HG02981 (cell line): ENCODE measurements at regions not wholly inside any gene's neighbourhood (a gene's known extent, or its start where the extent isn't known, plus 50 kb on each side); places are given as distances from the start of the nearest gene placed in this dataset.
"Not testable (repeated sequence)": the region's sequence is repeated elsewhere in the genome, so short reads cannot be mapped to it uniquely, and the experiment has no call there.

ENCODE experiments used
- ATAC-seq: cut with Tn5 transposase; IDR thresholded peaks from one replicate; pipeline ENCODE4 v1.9.1; 2021; ENCODE audit warnings: mild to moderate bottlenecking, moderate library complexity; ENCODE audit not compliant: unreplicated experiment

DNA sequence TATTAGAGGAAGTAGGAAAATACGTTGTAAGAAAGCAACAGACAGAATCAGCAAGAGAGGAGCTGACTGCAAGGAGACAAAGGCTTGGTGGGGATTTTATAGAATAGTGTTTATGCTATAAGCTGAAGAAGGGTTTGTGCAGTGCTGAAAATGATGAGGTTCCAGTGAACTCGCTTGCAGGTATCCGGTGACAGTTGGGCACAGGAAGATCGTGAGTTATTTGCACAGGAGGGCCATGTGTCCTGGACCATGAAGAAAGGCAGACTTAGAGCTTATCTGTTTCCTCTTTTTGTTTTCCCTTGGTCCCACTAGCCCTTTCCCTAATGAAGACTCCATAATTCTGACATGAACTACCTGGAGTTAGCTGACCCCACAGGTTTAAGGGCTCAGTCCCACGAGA, 61.4 kb downstream of the NXNL2 start:
- no peak for ATAC-seq

DNA sequence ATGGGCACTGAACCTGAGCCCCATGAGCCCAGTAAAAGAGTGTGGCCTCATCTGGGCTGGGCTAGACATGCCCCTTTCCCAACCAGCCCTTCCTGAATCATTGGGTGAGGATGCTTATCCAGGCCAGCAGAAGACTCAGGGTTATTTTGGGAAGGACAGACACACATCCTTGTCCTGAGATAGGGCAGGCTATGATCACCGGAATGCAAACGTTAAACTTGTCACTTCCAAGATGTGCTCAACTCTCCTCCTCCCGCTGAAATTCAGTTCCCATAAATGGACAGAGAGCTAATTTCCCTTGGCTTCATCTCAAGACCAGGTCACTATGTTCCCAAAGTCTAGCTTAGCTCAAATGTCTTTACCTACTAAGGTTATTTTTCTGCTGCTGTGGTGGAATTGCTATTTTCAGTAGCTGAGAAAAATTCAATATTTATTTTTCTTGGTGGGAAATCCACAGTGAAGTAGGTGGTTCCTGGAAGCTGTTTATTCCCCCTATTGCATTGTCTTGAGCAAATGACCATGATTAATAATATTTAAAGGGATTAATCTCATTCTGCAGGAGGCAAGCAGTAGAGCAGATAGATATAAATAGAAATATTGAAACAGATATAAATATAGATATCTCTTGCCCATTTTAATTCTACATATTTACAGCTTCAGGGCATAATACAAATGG, 70.0 kb downstream of the NXNL2 start:
- ATAC-seq = no peak

DNA sequence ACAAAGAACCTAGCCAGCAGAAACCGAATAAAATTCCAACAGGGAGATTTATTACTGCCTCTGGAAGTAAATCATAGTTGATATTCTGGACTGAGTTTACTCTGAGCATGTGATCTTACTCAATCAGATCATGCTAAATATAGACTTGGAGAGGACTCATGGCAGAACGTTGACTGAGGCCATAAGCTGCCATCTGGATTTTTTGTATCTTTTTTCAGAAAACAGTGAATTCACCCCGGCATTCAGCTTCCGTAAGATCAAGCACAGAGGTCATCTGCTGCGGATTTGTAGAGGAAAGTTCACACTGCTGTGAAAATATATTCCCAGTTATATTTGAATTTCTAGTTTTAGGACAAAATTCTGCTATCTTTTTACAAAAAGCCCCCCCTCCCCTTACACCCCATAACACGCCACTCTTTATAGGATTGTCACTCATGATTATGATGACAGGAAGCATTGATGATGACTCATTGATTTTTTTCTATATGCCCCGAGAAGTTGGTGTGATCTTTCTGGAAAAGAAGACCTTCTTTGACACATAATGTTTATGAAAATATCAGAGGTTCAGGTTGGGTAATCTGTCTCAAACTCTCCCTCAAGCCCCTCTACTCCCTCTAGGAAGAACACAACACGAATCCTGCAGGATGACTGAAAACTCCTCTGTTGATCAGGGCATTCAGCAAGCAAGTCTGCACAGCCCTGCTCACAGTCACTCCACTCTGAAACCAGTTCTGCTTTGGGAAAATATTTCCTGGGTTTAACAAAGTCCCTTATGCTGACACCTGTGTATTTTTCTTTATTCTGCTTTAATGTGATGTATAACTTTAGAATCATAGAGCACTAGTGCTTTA, 70.8 kb downstream of the NXNL2 start:
- no peak for ATAC-seq

DNA sequence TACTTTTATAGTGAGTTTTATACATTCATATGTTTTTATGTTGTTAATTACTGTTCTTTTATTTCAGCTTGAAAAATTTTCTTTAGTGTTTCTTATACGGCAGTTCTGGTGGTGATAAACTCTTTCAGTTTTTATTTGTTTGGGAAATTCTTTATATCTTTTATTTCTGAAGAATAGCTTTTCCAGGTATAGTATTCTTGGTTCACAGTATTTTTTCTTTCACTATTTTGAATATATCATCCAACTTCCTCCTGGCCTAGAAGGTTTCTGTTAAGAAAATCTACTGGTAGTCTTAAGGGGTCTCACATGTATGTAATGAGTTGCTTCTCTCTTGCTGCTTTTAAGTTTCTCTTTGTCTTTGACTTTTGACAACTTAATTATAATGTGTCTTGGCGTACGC, 79.4 kb downstream of the NXNL2 start:
- ATAC-seq = no peak

DNA sequence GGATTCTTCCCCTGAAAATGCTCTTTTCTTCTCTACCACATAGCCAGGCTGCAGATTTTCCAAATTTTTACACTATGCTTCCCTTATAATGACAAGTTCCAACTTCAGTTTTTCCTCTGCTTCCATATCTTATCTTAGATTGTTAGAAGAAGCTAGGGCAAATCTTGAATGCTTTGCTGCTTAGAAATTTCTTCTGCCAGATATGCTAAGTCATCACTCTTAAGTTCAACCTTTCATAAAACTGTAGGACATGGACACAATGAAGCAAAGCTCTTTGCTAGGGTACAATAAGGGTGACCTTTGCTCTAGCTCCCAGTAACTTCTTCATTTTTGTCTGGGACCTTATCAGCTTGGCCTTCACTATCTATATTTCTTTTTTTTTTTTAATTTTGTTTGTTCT, 88.7 kb downstream of the NXNL2 start:
- ATAC-seq = no peak

DNA sequence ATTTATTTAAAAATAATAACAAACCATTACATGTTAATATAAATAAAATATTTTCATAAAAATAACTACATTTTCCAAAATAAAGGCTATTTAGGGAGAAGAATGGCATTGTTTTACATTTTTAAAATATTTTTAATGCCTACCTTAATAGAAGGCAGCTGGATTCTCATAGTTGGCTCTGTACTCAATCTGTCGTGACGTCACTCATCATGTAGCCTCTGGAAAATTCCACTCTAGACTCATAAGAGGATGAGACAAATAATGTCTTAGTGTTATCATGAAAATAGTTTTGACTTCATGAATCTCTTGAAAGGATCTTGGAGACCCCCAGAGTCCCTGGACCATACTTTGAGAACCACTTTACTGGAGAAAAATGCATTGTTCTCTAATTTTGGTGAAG, 93.1 kb downstream of the NXNL2 start:
- ATAC-seq = no peak

DNA sequence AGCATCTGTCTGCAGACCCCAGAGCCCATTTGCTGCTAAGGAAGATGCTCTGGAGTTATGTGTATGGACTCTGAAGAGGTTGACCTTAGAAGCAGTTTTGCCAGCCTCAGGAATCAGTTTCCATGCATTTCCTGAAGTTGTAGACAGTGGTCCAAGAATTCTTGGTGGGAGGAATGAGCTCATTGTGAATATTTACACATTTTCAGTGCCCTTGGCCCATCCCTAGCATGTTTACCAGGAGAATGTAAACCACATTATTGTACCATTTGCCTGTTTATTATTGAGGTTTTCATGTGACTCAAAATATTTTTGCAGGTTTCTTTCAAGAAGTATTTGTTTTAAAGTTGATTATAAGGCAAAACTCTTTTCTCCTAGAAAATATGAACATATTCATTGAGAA, 93.8 kb downstream of the NXNL2 start:
- ATAC-seq = no peak

DNA sequence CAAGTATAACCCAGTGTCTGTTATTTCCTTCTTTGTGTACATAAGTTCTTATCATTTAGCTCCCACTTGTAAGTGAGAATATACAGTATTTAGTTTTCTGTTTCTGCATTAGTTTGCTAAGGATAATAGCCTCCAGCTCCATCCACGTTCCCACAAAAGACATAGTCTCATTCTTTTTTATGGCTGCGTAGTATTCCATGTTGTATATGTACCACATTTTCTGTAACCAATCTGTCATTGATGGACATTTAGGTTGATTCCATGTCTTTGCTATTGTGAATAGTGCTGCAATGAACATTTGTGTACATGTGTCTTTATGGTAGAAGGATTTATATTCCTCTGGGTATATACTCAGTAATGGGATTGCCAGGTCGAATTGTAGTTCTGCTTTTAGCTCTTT, 95.6 kb downstream of the NXNL2 start:
- not testable (repeated sequence) for ATAC-seq

DNA sequence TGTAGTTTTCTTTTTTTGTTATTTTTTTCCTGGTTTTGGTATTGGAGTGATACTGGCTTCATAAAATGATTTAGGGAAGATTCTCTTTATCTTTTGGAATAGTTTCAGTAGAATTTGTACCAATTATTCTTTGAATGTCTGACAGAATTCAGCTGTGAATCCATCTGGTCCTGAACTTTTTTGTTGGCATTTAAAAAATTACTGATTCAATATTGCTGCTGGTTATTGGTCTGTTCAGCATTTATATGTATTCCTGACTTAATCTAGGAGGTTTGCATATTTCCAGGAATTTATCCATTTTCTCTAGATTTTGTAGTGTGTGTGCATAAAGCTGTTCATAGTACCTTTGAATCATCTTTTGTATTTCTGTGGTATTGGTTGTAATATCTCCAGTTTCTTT, 100.2 kb downstream of the NXNL2 start:
- no peak for ATAC-seq

DNA sequence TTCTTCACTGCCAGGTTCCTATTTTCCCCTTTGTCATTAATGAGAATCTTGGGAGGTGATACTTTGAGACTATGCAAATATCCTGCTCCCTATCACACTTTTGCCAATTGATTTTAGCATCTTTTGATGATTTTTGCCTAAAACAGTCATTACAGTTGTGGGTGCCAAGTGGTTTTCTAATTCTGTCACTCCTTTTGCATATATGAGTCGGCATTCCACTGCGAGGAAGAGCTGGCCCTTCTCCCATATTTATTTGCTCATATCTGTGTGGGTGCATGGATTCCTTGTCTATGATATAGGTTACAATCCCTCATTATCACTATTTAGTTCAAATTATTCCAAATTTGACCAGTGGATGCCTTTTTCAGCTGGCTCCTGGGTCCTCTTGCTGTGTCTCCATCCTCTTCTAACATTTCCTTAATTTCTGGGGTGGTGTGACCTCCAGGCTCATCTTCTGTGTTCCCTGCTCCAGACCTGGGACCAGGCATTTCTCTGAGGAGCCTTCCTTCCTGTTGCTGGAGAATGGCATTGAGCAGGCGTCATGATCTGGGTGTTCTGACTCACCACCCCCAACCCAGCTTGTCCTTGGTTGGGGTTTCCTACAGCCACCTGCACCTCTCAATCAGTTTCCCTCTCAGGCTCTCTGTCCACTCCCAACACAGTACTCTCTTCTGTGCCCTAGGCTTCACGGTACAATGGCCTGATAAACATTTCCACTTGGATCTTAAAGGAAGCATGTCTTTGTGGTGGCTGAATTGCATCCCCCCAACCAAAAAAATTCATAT, 106.7 kb downstream of the NXNL2 start:
- ATAC-seq = no peak

DNA sequence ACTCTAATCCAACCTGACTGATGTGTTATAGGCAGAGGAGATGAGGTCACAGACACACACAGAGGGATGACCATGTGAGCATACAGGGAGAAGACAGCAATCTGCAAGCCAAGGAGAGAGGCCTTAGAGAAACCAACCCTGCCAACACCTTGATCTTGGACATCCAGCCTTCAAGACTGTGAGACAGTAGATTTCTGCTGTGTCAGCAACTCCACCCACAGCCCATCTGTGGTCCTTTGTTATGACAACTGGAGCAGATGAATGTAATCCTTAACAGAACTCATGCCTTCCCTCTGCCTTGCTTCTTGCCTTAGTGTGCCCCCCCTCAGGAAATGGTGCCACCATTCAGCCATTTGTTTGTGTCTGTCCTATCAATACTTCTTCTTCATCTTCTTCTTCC, 107.4 kb downstream of the NXNL2 start:
- ATAC-seq = no peak

DNA sequence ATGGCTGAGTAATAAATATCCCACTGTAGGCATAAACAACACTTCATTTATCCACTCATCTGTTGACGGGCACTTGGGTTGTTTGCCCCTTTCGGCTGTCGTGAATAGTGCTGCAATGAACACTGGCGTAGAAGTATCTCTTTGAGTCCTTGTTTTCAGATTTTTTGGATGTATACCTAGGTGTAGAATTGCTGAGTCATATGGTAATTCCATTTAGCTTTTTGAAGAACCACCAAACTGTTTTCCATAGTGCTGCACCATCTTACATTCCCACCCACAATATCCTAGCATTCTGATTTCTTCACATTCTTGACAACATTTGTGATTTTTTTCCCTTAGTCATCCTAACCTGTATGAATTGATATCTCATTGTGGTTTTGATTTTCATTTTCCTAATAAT, 109.0 kb downstream of the NXNL2 start:
- no peak for ATAC-seq

DNA sequence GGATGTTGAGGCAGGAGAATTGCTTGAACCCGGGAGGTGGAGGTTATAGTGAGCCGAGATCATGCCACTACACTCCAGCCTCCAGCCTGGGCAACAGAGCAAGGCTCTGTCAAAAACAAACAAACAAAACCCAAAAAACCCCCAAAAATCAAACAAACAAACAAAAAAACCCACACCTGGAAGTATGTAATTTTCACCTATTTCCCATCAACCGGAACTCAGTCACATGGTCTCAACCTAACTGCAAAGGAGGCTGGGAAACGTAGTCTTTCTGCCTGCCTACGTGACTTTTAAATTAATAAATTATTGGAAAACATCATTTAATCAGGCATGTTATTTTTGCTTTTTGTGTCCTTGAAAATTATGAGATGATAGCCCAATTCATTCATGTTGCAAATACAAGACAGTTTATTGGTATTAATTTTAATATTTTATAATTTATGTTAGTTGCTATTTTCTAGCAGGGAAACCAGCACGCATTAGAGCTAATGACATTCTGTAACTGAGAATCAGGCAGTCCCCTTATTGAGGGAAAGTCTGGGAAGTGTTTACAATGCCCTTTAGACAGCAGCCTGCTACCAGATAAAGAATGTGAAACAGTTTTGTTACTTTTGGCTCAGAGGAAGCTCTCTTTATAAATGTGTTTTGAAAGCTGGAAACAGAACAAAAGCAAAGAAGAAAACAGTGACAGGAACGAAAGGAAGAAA, 110.3 kb downstream of the NXNL2 start:
- ATAC-seq = no peak

DNA sequence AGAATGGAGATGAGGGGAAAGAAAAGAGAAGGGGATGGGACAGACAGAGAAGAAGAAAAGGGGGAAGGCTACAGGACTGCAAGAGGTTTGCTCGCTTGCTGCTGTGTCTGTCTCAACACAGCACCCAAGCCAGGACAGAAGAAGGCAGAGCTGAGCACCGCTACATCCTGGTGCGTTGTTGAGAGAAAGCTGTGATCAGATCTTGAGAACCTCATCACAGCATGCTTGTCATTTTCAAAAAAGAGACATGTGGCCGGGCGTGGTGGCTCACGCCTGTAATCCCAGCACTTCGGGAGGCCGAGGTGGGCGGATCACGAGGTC, 110.9 kb downstream of the NXNL2 start:
- ATAC-seq = no peak

DNA sequence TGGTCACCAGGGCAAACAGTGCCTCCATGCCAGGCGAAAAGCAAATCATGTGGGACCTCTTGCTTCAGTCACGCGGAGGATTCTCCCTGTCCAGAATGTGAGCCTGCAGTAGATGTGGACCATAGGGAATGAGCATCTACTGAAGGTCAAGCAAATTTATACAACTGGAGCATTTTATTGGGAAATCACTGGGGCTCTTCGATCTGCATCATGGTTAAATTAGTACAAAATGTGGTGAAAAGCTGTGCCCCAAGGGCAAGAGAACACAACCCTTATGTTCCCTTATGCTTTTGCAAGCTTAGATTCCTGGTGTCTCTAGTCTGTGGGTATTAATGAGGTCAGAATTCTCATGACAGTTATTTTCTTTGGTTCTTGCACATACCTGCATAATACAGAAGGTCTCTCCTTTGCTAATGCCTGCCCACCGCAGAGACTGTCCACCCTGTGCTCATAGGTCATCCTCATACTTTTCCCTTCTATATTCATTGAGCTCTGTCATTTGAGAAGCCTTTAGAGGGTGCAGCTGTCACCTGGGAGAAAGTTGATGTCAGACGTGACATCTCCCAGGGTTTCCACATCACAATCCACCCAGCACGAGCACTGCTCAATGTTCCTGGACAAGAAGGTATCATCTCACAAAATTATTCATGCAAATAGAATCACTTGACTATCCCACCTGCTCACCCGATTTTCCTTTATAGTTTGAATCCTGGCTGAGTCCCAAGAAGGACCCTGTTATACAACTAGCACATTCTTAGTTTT, 111.7 kb downstream of the NXNL2 start:
- ATAC-seq = no peak

DNA sequence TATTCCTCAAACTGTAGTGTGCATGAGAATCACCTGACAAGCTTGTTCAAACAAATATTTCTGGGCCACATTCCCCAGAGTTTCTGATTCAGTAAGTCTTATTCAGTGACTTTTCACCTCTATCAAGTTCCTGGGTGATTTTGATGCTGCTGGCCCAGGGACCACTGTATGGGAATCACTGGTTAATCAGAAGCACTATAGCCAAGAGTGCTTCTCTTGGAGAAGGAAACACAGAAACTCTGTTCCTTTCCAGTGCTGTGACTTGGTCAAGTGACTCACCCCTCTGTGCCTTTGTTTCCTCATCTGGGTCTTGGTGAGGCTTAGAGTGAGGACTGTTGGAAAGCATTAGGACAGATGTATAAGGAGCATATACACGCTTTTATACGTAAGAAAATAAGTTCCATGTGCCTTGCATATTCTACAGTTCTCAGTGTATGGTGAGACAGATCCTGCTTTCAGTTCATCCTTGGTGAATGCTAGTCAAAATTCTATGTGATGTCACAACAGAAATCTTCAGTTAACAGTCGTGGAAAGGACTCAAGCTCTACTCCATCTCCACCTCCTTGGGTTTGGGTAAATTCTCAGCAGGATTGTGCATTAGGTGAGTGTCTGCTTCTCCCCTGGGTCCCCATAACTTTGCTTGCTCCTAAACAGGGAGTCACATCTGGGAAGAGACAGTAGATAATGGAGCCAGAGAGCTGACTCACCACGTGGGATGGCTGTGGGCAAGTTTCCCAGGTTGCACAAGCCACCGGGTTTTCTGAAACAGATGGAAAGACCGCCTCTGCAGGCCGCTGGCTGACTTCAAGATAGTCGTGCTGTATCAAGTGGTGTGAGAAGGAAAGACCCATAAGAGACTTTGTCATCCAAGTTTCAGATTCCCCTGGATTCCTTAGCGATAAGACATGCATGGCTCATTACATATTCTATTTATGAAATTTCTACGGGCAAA, 117.0 kb downstream of the NXNL2 start:
- no peak for ATAC-seq

DNA sequence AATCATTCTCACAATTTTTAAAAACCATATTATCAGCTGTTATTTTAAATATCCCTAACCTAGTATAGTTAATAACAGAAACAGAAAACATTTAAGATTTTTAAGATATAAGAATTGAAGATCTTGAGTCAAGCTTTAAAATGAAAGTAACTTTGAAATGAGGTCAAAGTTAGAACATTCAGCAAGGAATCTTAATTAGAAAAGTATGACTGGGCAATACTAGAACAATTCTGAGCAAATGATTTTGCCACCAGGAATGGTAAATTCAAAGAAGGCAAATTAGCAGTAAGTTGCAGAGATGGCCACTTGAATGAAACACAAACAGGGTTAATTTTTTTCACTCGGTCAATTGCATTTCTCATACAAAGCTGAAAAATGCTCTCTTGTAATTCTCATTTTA, 117.9 kb downstream of the NXNL2 start:
- no peak for ATAC-seq

DNA sequence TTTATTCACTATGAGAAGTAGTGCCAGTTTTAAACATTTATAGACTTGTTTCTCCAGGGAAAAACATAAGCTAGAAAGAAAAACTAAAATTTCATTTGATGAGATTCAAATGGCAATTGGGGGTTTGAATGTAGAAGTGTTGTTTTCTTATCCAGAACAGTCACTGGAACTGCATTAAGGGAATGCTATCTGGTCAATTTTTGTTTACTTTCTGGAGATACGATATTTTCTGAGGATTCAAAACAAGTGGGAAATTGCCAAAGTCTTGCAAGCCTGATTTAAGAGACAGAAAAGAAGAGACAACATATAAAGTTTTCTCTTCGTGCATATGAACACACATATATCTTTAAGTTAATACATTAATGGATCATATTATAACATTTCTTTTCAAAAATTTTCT, 118.4 kb downstream of the NXNL2 start:
- ATAC-seq = no peak

DNA sequence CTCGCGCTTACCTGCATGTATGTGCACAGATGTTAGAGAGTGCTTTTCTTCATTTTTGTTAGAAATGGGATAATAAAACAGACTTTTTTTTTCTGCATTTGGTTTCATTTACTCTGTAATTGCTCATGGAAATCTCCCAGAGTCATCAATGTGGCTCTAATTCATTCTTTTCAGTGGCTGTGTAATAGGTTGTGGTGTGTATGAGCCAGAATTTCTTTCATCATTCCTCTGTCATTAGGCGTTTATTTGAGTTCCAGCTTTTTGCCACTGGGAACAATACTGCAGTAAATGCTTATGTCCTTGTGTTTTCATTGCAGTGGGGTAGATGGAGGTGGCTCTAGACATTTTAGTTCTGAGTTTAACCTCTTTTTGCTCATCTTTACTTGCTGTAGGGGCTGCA, 118.9 kb downstream of the NXNL2 start:
- ATAC-seq = no peak

DNA sequence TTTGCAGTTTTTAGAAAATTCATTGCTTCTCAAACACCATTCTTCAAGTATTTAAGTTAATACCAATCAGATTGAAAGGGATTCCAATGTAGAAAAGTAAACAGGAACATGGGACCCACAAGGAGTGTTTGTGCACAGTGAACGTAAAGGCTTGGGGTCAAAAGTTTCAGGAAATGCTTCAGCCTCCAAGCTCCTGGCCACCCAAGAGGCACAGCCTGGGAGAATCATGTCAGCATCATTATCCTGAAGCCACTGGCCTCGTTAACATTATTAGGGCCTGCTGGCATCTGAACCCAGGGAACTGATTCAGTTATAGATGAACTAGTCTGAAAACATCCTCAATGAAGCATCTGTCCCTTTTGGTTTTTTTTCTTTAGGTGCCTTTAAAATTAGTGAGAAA, 122.9 kb downstream of the NXNL2 start:
- ATAC-seq = no peak
